Gastrocnemius medialis (tissue), 4 donors: ENCODE measurements at regions not wholly inside any gene's neighbourhood (a gene's known extent, or its start where the extent isn't known, plus 50 kb on each side); places are given as distances from the start of the nearest gene placed in this dataset.

Source experiments
- ATAC-seq, 2 donors: fragments of 150-250 bp; one replicate each; pipeline ENCODE4 v1.9.1; 2016
- DNase-seq, 2 donors: peaks; one replicate each; pipeline ENCODE4 v3.0.0-alpha.2; 2019
- H3K27ac ChIP-seq, 4 donors: fragments of 200-600 bp; sonication (generic); 1 replicate in 1 of 4; 2 replicates in 3 of 4; pipeline ENCODE4 v1.5.1; 2016 to 2018; ENCODE audit warnings: mild to moderate bottlenecking in 2 of 4, moderate library complexity in 1 of 4
- H3K27me3 ChIP-seq, 3 donors: fragments of 200-600 bp; sonication (generic) in 2 of 3; 1 replicate in 1 of 3; 2 replicates in 2 of 3; pipeline versions ENCODE4 v1.5.1 to v1.6.0; 2016 to 2019; ENCODE audit warnings: mild to moderate bottlenecking in 1 of 3, moderate library complexity in 1 of 3
- H3K36me3 ChIP-seq, 2 donors: fragments of 200-600 bp; sonication (generic) in 1 of 2; one replicate each; pipeline ENCODE4 v1.5.1; 2017 to 2018
- H3K4me1 ChIP-seq, 2 donors: fragments of 200-600 bp; sonication (generic) in 1 of 2; one replicate each; pipeline ENCODE4 v1.5.1; 2016 to 2017; ENCODE audit warnings: mild to moderate bottlenecking in 2 of 2
- H3K4me3 ChIP-seq, 4 donors: fragments of 200-600 bp; sonication (generic) in 3 of 4; 1 replicate in 1 of 4; 2 replicates in 3 of 4; pipeline ENCODE4 v1.5.1; 2016 to 2019; ENCODE audit warnings: mild to moderate bottlenecking in 2 of 4
- H3K9me3 ChIP-seq, 3 donors: fragments of 200-600 bp; sonication (generic) in 2 of 3; 1 replicate in 1 of 3; 2 replicates in 2 of 3; pipeline ENCODE4 v1.5.1; 2016 to 2019
- CTCF ChIP-seq, 5 experiments: fragments of 450-650 bp in 3 of 5; fragments of 200-600 bp in 2 of 5; sonication (generic) in 2 of 5; IDR thresholded peaks in 4 of 5; conservative IDR thresholded peaks in 1 of 5; 1 replicate in 4 of 5; 2 replicates in 1 of 5; pipeline ENCODE4 v1.5.1; 2016 to 2019; ENCODE audit warnings: antibody characterized with exemption in 5 of 5, mild to moderate bottlenecking in 3 of 5, moderate library complexity in 3 of 5
- POLR2A ChIP-seq, 2 donors: fragments of 450-650 bp; IDR thresholded peaks; one replicate each; pipeline ENCODE4 v1.6.1; 2017; ENCODE audit warnings: antibody characterized with exemption in 2 of 2, mild to moderate bottlenecking in 2 of 2, moderate library complexity in 2 of 2
- in situ Hi-C, 4 donors: fragments of 200-750 bp; cut with MboI; loops; one replicate each; pipeline versions ENCODE4 v1.15.0 to v1.8.0; 2017; ENCODE audit warnings: low sequenced_read_pairs in 4 of 4
- intact Hi-C: fragments of 100-400 bp; cut with DNase I; formaldehyde crosslinking; loops from one replicate; pipeline ENCODE4 v1.15.1; 2023; ENCODE audit warnings: low total_unique reads

- ATAC-seq, result no peak
- in situ Hi-C loops, result no loop called here
- H3K9me3 ChIP-seq, result no peaks in the 10 kb centered on the region
These were observed 251.0 kb upstream of the NRSN1 start for GRCh38 chr6:23875006-23875405.

GRCh38 chr6:23879816-23880215, 246.2 kb upstream of the NRSN1 start:
- Histone ChIP-seq H3K27me3 (no peaks in the 10 kb centered on the region), H3K36me3 (no peaks in the 10 kb centered on the region), H3K9me3 (no peaks in the 10 kb centered on the region), H3K4me3 (no peak overlapping the region), H3K4me1 (no peaks in the 10 kb centered on the region), H3K27ac (no peak overlapping the region)
- TF ChIP-seq POLR2A (IDR thresholded peaks at IDR 0.05) (no peak), CTCF (IDR thresholded peaks at IDR 0.05 in 4 of 5, conservative IDR thresholded peaks at IDR 0.05 in 1 of 5) (no peak)
- DNase-seq, result no peak
- intact Hi-C loops (no loop called here), in situ Hi-C loops (no loop called here)
- no peak for ATAC-seq

More at GRCh38 chr6:23875006-23875405, 251.0 kb upstream of the NRSN1 start:
- intact Hi-C loops, result no loop called here
- no peak overlapping the region for H3K27ac ChIP-seq
- no peak for TF ChIP-seq CTCF (IDR thresholded peaks at IDR 0.05 in 4 of 5, conservative IDR thresholded peaks at IDR 0.05 in 1 of 5)
- no peak for TF ChIP-seq POLR2A (IDR thresholded peaks at IDR 0.05)
- H3K4me3 ChIP-seq, result no peak overlapping the region
- H3K36me3 ChIP-seq, result no peaks in the 10 kb centered on the region
- no peak for DNase-seq
- H3K27me3 ChIP-seq, result no peaks in the 10 kb centered on the region
- no peaks in the 10 kb centered on the region for H3K4me1 ChIP-seq

- Histone ChIP-seq H3K4me3 (no peak overlapping the region), H3K36me3 (no peaks in the 10 kb centered on the region), H3K27ac (no peak overlapping the region), H3K27me3 (no peaks in the 10 kb centered on the region), H3K4me1 (no peaks in the 10 kb centered on the region), H3K9me3 (no peaks in the 10 kb centered on the region)
- in situ Hi-C loops (no loop called here), intact Hi-C loops (no loop called here)
- no peak for TF ChIP-seq POLR2A (IDR thresholded peaks at IDR 0.05)
- no peak for TF ChIP-seq CTCF (IDR thresholded peaks at IDR 0.05 in 4 of 5, conservative IDR thresholded peaks at IDR 0.05 in 1 of 5)
- DNase-seq, result no peak
- no peak for ATAC-seq
These were observed 235.3 kb upstream of the NRSN1 start for GRCh38 chr6:23890543-23891227.

- intact Hi-C loops (no loop called here), in situ Hi-C loops (no loop called here)
- no peaks in the 10 kb centered on the region for H3K9me3 ChIP-seq
- H3K4me1 ChIP-seq, result no peaks in the 10 kb centered on the region
- no peaks in the 10 kb centered on the region for H3K36me3 ChIP-seq
- no peak for DNase-seq
- TF ChIP-seq POLR2A (IDR thresholded peaks at IDR 0.05), result no peak
- no peak for TF ChIP-seq CTCF (IDR thresholded peaks at IDR 0.05 in 4 of 5, conservative IDR thresholded peaks at IDR 0.05 in 1 of 5)
- H3K4me3 ChIP-seq, result no peak overlapping the region
- no peak for ATAC-seq
- no peak overlapping the region for H3K27ac ChIP-seq
- H3K27me3 ChIP-seq, result no peaks in the 10 kb centered on the region
These were observed 220.7 kb upstream of the NRSN1 start for GRCh38 chr6:23905133-23905815.
